HEK293T (cell line): ENCODE measurements at regions not wholly inside any gene's neighbourhood (a gene's known extent, or its start where the extent isn't known, plus 50 kb on each side); places are given as distances from the start of the nearest gene placed in this dataset.

Experiments used
- ARNT ChIP-seq: fragments of 450-650 bp; IDR thresholded peaks from 2 replicates; pipeline ENCODE4 v1.6.1; 2017; ENCODE audit warnings: mild to moderate bottlenecking
- BHLHE40 ChIP-seq: fragments of 450-650 bp; IDR thresholded peaks from 2 replicates; pipeline ENCODE4 v1.6.1; 2016; ENCODE audit warnings: mild to moderate bottlenecking, moderate library complexity, borderline replicate concordance
- ELF4 ChIP-seq: fragments of 450-650 bp; IDR thresholded peaks from 2 replicates; pipeline ENCODE4 v1.6.1; 2017; ENCODE audit warnings: antibody characterized with exemption
- FOXA1 ChIP-seq: fragments of 450-650 bp; IDR thresholded peaks from 2 replicates; pipeline ENCODE4 v1.6.1; 2016; ENCODE audit warnings: mild to moderate bottlenecking
- FOXK2 ChIP-seq: fragments of 450-650 bp; IDR thresholded peaks from 2 replicates; pipeline ENCODE4 v1.6.1; 2016; ENCODE audit warnings: mild to moderate bottlenecking
- FOXM1 ChIP-seq: fragments of 450-650 bp; IDR thresholded peaks from 2 replicates; pipeline ENCODE4 v1.6.1; 2017; ENCODE audit warnings: mild to moderate bottlenecking, borderline replicate concordance
- HDGF ChIP-seq: fragments of 450-650 bp; IDR thresholded peaks from 2 replicates; pipeline ENCODE4 v1.6.1; 2017; ENCODE audit warnings: antibody characterized with exemption, borderline replicate concordance
- LEF1 ChIP-seq: fragments of 450-650 bp; IDR thresholded peaks from 2 replicates; pipeline ENCODE4 v1.6.1; 2017; ENCODE audit warnings: mild to moderate bottlenecking, borderline replicate concordance
- NFRKB ChIP-seq: fragments of 450-650 bp; IDR thresholded peaks from 2 replicates; pipeline ENCODE4 v1.6.1; 2016; ENCODE audit warnings: mild to moderate bottlenecking, moderate library complexity
- SP1 ChIP-seq: fragments of 450-650 bp; IDR thresholded peaks from 2 replicates; pipeline ENCODE4 v1.6.1; 2017
- SUZ12 ChIP-seq: fragments of 450-650 bp; IDR thresholded peaks from 2 replicates; pipeline ENCODE4 v1.6.1; 2016; ENCODE audit warnings: mild to moderate bottlenecking
- TARDBP ChIP-seq: fragments of 450-650 bp; IDR thresholded peaks from 2 replicates; pipeline ENCODE4 v1.6.1; 2016
- ZNF384 ChIP-seq: fragments of 450-650 bp; IDR thresholded peaks from 2 replicates; pipeline ENCODE4 v1.6.1; 2016

GRCh38 chr4:159564615-159565014 lies 461.7 kb downstream of the RAPGEF2 start:
- TF ChIP-seq ELF4 = no peak
- no peak for TF ChIP-seq FOXK2
- TF ChIP-seq ARNT = no peak
- TF ChIP-seq NFRKB = no peak
- no peak for TF ChIP-seq HDGF
- TF ChIP-seq SUZ12 = no peak
- no peak for TF ChIP-seq FOXA1
- no peak for TF ChIP-seq LEF1
- no peak for TF ChIP-seq BHLHE40
- TF ChIP-seq FOXM1 = no peak
- no peak for TF ChIP-seq TARDBP
- no peak for TF ChIP-seq SP1
- TF ChIP-seq ZNF384 = no peak
